ENCODE measurements at regions not wholly inside any gene's neighbourhood (a gene's known extent, or its start where the extent isn't known, plus 50 kb on each side); places are given as distances from the start of the nearest gene placed in this dataset.

DNA sequence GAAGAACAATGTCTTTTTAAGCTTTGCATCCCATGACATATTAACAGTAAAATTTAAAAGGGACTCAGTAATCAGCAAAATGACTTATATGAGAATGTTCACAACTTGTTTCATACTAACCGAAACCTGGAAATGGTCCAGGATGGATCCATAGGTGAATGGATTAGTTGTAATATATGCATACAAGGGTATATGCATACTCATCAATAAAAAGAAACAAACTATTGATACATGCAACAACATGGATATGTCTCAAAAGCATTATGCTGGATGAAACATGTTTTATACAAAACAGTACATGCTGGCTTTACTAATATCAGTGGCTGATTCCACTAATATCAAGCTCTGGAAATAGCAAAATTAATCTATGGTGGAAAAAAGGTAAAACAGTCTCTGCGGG lies 108.5 kb upstream of the HIVEP1 start:
- WGBS, 5 donors, result 94 to 98% (median 97%) methylated on average over 2 of the region's 2 CpGs
- no peak for DNase-seq
- no peak overlapping the region for H3K27ac ChIP-seq

DNA sequence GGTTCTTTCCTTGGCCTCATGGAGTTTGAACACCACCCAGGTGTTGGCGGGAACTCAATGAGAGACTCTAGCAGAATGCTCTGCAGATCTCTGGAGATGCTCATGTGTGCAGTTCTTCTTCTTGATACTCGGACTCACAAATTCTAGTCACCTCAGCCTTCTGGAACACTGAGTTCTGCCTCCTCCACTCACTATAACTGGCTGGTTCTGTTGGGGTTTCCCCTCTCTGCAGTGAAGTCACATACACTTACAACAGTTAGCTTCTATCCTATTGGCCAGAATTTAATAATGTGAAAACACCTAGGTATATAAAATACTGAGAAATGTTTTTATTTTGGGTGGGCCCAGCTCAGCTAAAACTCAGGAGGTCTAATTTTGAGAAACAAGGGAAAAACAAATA lies 109.6 kb upstream of the HIVEP1 start:
- Histone ChIP-seq H3K9me3 (peaks cover 0 to 5% (median 0%) of the 10 kb centered on the region in 8 donors), H3K4me1 (no peaks in the 10 kb centered on the region), H3K27ac (no peak overlapping the region), H3K27me3 (replicated peaks in 1 of 7) (no peaks in the 10 kb centered on the region), H3K36me3 (no peaks in the 10 kb centered on the region), H3K4me3 (no peak overlapping the region)
- intact Hi-C loops (cut with DNase I; ENCODE audit: low total_unique reads), result no loop called here
- 81 to 88% (median 83%) methylated on average over 2 of the region's 2 CpGs for WGBS, 5 donors
- no peak for DNase-seq
- TF ChIP-seq POLR2A (IDR thresholded peaks at IDR 0.05), result no peak
- TF ChIP-seq, protein P1, sequence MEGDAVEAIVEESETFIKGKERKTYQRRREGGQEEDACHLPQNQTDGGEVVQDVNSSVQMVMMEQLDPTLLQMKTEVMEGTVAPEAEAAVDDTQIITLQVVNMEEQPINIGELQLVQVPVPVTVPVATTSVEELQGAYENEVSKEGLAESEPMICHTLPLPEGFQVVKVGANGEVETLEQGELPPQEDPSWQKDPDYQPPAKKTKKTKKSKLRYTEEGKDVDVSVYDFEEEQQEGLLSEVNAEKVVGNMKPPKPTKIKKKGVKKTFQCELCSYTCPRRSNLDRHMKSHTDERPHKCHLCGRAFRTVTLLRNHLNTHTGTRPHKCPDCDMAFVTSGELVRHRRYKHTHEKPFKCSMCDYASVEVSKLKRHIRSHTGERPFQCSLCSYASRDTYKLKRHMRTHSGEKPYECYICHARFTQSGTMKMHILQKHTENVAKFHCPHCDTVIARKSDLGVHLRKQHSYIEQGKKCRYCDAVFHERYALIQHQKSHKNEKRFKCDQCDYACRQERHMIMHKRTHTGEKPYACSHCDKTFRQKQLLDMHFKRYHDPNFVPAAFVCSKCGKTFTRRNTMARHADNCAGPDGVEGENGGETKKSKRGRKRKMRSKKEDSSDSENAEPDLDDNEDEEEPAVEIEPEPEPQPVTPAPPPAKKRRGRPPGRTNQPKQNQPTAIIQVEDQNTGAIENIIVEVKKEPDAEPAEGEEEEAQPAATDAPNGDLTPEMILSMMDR (IDR thresholded peaks at IDR 0.05 in 8 of 11, conservative IDR thresholded peaks at IDR 0.05 in 3 of 11), result no peak
- no peak for TF ChIP-seq POLR2AphosphoS5 (IDR thresholded peaks at IDR 0.05)

More for the DNA sequence above, 108.5 kb upstream of the HIVEP1 start:
- no peaks in the 10 kb centered on the region for H3K36me3 ChIP-seq
- intact Hi-C loops (cut with DNase I; ENCODE audit: low total_unique reads), result no loop called here
- H3K4me1 ChIP-seq, result no peaks in the 10 kb centered on the region
- TF ChIP-seq, protein P1 (IDR thresholded peaks at IDR 0.05 in 8 of 11, conservative IDR thresholded peaks at IDR 0.05 in 3 of 11), result no peak
- TF ChIP-seq POLR2AphosphoS5 (IDR thresholded peaks at IDR 0.05) (no peak), POLR2A (IDR thresholded peaks at IDR 0.05) (no peak)
- no peak overlapping the region for H3K4me3 ChIP-seq
- peaks cover 0 to 5% (median 0%) of the 10 kb centered on the region in 8 donors for H3K9me3 ChIP-seq
- H3K27me3 ChIP-seq (replicated peaks in 1 of 7), result no peaks in the 10 kb centered on the region

DNA sequence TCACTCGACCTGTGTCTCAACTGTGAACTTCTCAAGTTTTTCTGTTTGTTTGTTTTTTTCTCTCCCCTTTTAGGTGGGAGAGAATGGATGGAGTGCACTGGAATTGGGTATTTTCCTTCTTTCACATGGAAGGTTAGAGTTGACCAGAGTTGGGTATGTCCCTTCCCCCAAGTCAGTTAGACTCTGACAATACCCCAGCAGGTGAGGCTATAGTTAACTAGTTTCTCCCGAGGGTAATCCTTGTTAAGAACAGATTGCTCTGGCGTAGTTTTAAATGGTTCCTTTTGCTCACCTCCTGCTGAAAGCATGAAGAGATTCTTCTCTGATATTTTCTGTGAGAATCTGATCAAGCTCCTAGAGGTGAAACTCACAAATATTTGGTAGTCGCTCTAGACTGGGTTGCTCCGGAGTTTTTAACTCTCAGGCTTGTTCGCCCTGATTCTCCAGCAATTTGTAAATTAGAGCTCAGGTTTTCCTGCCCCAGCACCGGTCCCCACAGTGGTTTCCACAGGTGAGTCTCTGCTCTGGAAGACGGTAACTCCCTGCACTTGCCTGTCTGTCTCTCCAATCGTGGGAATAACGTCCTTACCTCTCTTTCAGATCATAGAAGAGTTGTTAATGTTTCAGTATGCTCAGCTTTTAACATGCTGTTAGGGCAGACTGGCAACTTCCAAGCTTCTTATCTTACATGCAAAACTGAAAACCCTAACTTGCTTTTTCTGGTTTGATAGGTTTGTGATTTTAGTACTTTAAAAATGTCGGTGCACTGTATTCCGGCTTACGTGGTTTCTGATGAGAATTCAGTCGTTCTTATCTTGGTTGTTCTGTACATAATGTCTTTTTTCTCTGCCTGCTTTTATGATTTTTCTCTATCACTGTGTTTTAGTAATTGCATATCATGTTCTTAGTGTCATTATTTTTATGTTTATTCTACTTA lies 111.2 kb upstream of the HIVEP1 start:
- H3K27ac ChIP-seq, result no peak overlapping the region

DNA sequence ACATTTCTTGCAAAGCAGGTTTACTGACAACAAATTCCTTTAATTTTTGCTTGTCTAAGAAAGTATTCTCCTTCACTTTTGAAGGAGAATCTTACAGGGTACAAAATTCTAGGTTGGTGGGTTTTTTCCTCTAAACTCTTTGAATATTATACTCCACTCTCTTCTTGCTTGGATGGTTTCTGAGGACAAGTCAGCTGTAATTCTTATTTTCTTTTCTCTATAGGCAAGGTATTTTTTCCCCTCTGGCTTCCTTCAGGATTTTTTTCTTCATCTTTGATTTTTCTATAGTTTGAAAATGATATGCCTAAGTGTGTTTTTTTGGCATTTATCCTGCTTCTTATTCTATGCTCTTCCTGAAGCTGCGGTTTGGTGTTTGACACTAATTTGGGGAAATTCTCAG lies 112.5 kb upstream of the HIVEP1 start:
- no peak overlapping the region for H3K4me3 ChIP-seq
- H3K27me3 ChIP-seq (replicated peaks in 1 of 7), result no peaks in the 10 kb centered on the region
- H3K27ac ChIP-seq, result no peak overlapping the region
- TF ChIP-seq POLR2AphosphoS5 (IDR thresholded peaks at IDR 0.05) (no peak), POLR2A (IDR thresholded peaks at IDR 0.05) (no peak)
- TF ChIP-seq, protein P1 (IDR thresholded peaks at IDR 0.05 in 8 of 11, conservative IDR thresholded peaks at IDR 0.05 in 3 of 11), result no peak
- no peaks in the 10 kb centered on the region for H3K36me3 ChIP-seq
- DNase-seq, result no peak
- H3K9me3 ChIP-seq, result no peaks in the 10 kb centered on the region
- H3K4me1 ChIP-seq, result no peaks in the 10 kb centered on the region
- WGBS, 5 donors, result 83 to 98% (median 89%) methylated on average over 1 of the region's 1 CpG
- intact Hi-C loops (cut with DNase I; ENCODE audit: low total_unique reads), result no loop called here

More for the DNA sequence above, 111.2 kb upstream of the HIVEP1 start:
- DNase-seq, result no peak
- no peak overlapping the region for H3K4me3 ChIP-seq
- no peaks in the 10 kb centered on the region for H3K9me3 ChIP-seq
- intact Hi-C loops (cut with DNase I; ENCODE audit: low total_unique reads), result no loop called here
- H3K27me3 ChIP-seq (replicated peaks in 1 of 7), result no peaks in the 10 kb centered on the region
- TF ChIP-seq, protein P1 (IDR thresholded peaks at IDR 0.05 in 8 of 11, conservative IDR thresholded peaks at IDR 0.05 in 3 of 11), result no peak
- no peak for TF ChIP-seq POLR2AphosphoS5 (IDR thresholded peaks at IDR 0.05)
- no peak for TF ChIP-seq POLR2A (IDR thresholded peaks at IDR 0.05)
- 55 to 89% (median 58%) methylated on average over 14 of the region's 14 CpGs for WGBS, 5 donors
- no peaks in the 10 kb centered on the region for H3K4me1 ChIP-seq
- no peaks in the 10 kb centered on the region for H3K36me3 ChIP-seq

All from spleen (tissue), 11 donors.